K562 (cell line): ENCODE measurements at regions not wholly inside any gene's neighbourhood (a gene's known extent, or its start where the extent isn't known, plus 50 kb on each side); places are given as distances from the start of the nearest gene placed in this dataset.

Experiments
- ATAC-seq: fragments of 200-7000 bp; cut with Tn5 transposase; 3 replicates; pipeline ENCODE4 v1.9.1; 2020; ENCODE audit warnings: moderate library complexity
- BruUV-seq: library from RNA; stranded (reverse); fragments of 400-500 nt; replicated peaks from 2 replicates; lab custom pipeline; 2021; lab: Mats Ljungman, UMichigan
- CTCF ChIA-PET: fragments of 300-600 bp; formaldehyde crosslinking; extraction: SDS; loops from one replicate; lab custom pipeline; 2021; ENCODE audit warnings: low intra/inter-chr PET ratio; lab: Yijun Ruan, JAX
- POLR2A ChIA-PET: fragments of 300-600, 350-650 bp; sonication (Branson Sonifier 250); formaldehyde crosslinking; extraction: SDS; loops from one replicate; lab custom pipeline; 2021; ENCODE audit warnings: antibody characterized with exemption, inconsistent platforms; lab: Yijun Ruan, JAX
- DNase-seq, 4 experiments: peaks; one replicate each; pipeline versions ENCODE4 v3.0.0 to v3.0.0-alpha.2; 2011 to 2018; ENCODE audit warnings: low spot score in 3 of 4, mixed read lengths in 3 of 4; ENCODE audit errors: extremely low read depth in 1 of 4
- FAIRE-seq: peaks from 2 replicates; lab custom pipeline; 2011; peaks lifted over from hg19 to GRCh38; lab: Jason Lieb, UNC
- H2AFZ ChIP-seq: 2 replicates; pipeline ENCODE4 v1.6.0; 2011; ENCODE audit warnings: low read depth, low read length, control low read depth, inconsistent platforms
- H3K27ac ChIP-seq: fragments of 200-600 bp; 3 replicates; pipeline ENCODE4 v1.8.0; 2011; ENCODE audit warnings: low read depth, mild to moderate bottlenecking, control low read depth, inconsistent platforms, low read length, moderate library complexity, mixed read lengths; ENCODE audit errors: extremely low read depth
- H3K27me3 ChIP-seq, 2 experiments: fragments of 300-600 bp in 1 of 2; 2 replicates in 1 of 2; 3 replicates in 1 of 2; pipeline versions ENCODE4 v1.6.0 to v1.8.0; 2011; ENCODE audit warnings: inconsistent platforms in 2 of 2, low read length in 2 of 2, mild to moderate bottlenecking in 1 of 2, mixed read lengths in 1 of 2, moderate library complexity in 1 of 2; ENCODE audit not compliant: control insufficient read depth in 2 of 2, insufficient read depth in 2 of 2
- H3K36me3 ChIP-seq: fragments of 300-600 bp; 3 replicates; pipeline ENCODE4 v1.8.0; 2011; ENCODE audit warnings: mild to moderate bottlenecking, low read length, inconsistent platforms; ENCODE audit not compliant: control insufficient read depth, insufficient read depth
- H3K4me1 ChIP-seq, 2 experiments: fragments of 200-600 bp in 1 of 2; replicated peaks in 1 of 2; 2 replicates in 1 of 2; 3 replicates in 1 of 2; pipeline versions ENCODE4 v1.5.1 to v1.8.0; 2011; ENCODE audit warnings: inconsistent platforms in 2 of 2, low read length in 2 of 2, mild to moderate bottlenecking in 1 of 2, mixed read lengths in 1 of 2, moderate library complexity in 1 of 2; ENCODE audit not compliant: control insufficient read depth in 2 of 2, insufficient read depth in 2 of 2
- H3K4me2 ChIP-seq: 2 replicates; pipeline ENCODE4 v1.6.1; 2011; ENCODE audit warnings: low read length, control low read depth, inconsistent platforms, mixed read lengths; ENCODE audit not compliant: insufficient read depth
- H3K4me3 ChIP-seq: fragments of 200-600 bp; sonication (generic), shearing (Covaris generic); 2 replicates; pipeline ENCODE4 v1.5.1; 2016; ENCODE audit warnings: control low read depth, inconsistent platforms
- H3K79me2 ChIP-seq: fragments of 200-600 bp; 3 replicates; pipeline ENCODE4 v1.8.0; 2011; ENCODE audit warnings: low read length, inconsistent platforms; ENCODE audit not compliant: control insufficient read depth, insufficient read depth
- H3K9ac ChIP-seq, 2 experiments: 2 replicates each; pipeline versions ENCODE4 v1.6.0 to v1.6.1; 2011; ENCODE audit warnings: low read depth in 2 of 2, low read length in 2 of 2, control low read depth in 1 of 2, inconsistent platforms in 1 of 2, mild to moderate bottlenecking in 1 of 2, mixed read lengths in 1 of 2; ENCODE audit not compliant: insufficient read depth in 1 of 2
- H3K9me1 ChIP-seq: one replicate; pipeline ENCODE4 v1.6.0; 2011; ENCODE audit warnings: inconsistent platforms, mild to moderate bottlenecking, low read length, moderate library complexity; ENCODE audit not compliant: control insufficient read depth, insufficient read depth
- H3K9me3 ChIP-seq: replicated peaks from 2 replicates; pipeline ENCODE4 v1.5.1; 2011; ENCODE audit warnings: low read depth, low read length, inconsistent platforms; ENCODE audit not compliant: control insufficient read depth, insufficient read depth
- H4K20me1 ChIP-seq: replicated peaks from 2 replicates; pipeline ENCODE4 v1.6.1; 2011; ENCODE audit warnings: low read length, inconsistent platforms, mixed read lengths; ENCODE audit not compliant: control insufficient read depth, insufficient read depth
- ATF1 ChIP-seq, 2 experiments: fragments of 450-650 bp in 1 of 2; IDR thresholded peaks; 2 replicates each; pipeline ENCODE4 v1.6.1; 2016; ENCODE audit warnings: missing compliant biosample characterization in 1 of 2, missing genetic modification characterization in 1 of 2
- GTF2B ChIP-seq: IDR thresholded peaks from 2 replicates; pipeline ENCODE4 v1.6.1; 2011; ENCODE audit not compliant: insufficient read length; ENCODE audit errors: extremely low read depth
- LARP7 ChIP-seq: fragments of 450-650 bp; IDR thresholded peaks from 2 replicates; pipeline ENCODE4 v1.6.1; 2016
- NEUROD1 ChIP-seq: fragments of 150-350 bp; IDR thresholded peaks from 2 replicates; pipeline ENCODE4 v1.6.1; 2014; ENCODE audit warnings: borderline replicate concordance, low read length, low read depth; ENCODE audit not compliant: partially characterized antibody
- NFATC3 ChIP-seq: fragments of 450-650 bp; IDR thresholded peaks from 2 replicates; pipeline ENCODE4 v1.6.1; 2017; ENCODE audit warnings: mild to moderate bottlenecking
- PATZ1 ChIP-seq: fragments of 250-450 bp; sonication (Bioruptor Pico); IDR thresholded peaks from 2 replicates; pipeline ENCODE4 v1.5.0; 2020; ENCODE audit warnings: mild to moderate bottlenecking, borderline replicate concordance
- XRCC4 ChIP-seq: IDR thresholded peaks from one replicate; pipeline ENCODE4 v1.6.1; 2011; ENCODE audit not compliant: insufficient read depth, insufficient read length; ENCODE audit errors: extremely low read depth
- ZNF444 ChIP-seq: fragments of 250-450 bp; sonication (Bioruptor Pico); IDR thresholded peaks from 2 replicates; pipeline ENCODE4 v1.4.0; 2020; ENCODE audit warnings: mild to moderate bottlenecking, moderate library complexity
- ZNF551 ChIP-seq: fragments of 250-450 bp; sonication (Bioruptor Pico); IDR thresholded peaks from 2 replicates; pipeline ENCODE4 v1.5.0; 2021; ENCODE audit warnings: mild to moderate bottlenecking, moderate library complexity
- ZNF699 ChIP-seq: fragments of 250-450 bp; sonication (Bioruptor Pico); IDR thresholded peaks from 2 replicates; pipeline ENCODE4 v1.8.0; 2021; ENCODE audit warnings: mild to moderate bottlenecking, moderate library complexity; ENCODE audit not compliant: insufficient replicate concordance
- ZNF778 ChIP-seq: fragments of 450-650 bp; formaldehyde crosslinking; IDR thresholded peaks from 2 replicates; pipeline ENCODE4 v1.4.0; 2020; ENCODE audit warnings: mild to moderate bottlenecking, moderate library complexity
- WGBS: fragments of 100-300 bp; shearing (Covaris generic); methylation state at CpG from one replicate; pipeline ENCODE4 v1.1.6; 2016; ENCODE audit warnings: low coverage, mixed read lengths; ENCODE audit not compliant: insufficient coverage; ENCODE audit errors: missing lambda C conversion rate; 5-methylcytosine and 5-hydroxymethylcytosine counted together
- in situ Hi-C: fragments of 300-500 bp; cut with MboI; formaldehyde crosslinking; loops from 4 replicates; pipeline ENCODE4 v1.15.0; 2018; ENCODE audit warnings: inconsistent platforms, mixed read lengths
- intact Hi-C: fragments of 100-400 bp; cut with micrococcal nuclease; formaldehyde crosslinking; loops from 2 replicates; pipeline ENCODE4 v1.14.2; 2022
- TF ChIP-seq, protein P1 (sequence below): fragments of 250-450 bp; sonication (Bioruptor Pico); IDR thresholded peaks from 2 replicates; pipeline ENCODE4 v1.9.0; 2021; ENCODE audit warnings: mild to moderate bottlenecking

- BruUV-seq: no TSS peak
- H3K4me2 ChIP-seq: no peak overlapping the region
- in situ Hi-C loops (no loop called here), intact Hi-C loops (no loop called here)
- ChIA-PET CTCF (no interaction called here), POLR2A (no interaction called here)
- no peak for FAIRE-seq
- no peak overlapping the region for H3K4me3 ChIP-seq
- no peak for DNase-seq
- no peaks in the 10 kb centered on the region; a peak in 1 of 5 replicates for H3K27me3 ChIP-seq
- WGBS: 0% methylated on average over 3 of the region's 3 CpGs
- H3K9ac ChIP-seq: no peak overlapping the region
- H3K4me1 ChIP-seq: no peaks in the 10 kb centered on the region
- H2AFZ ChIP-seq: no peak overlapping the region
- TF ChIP-seq ZNF778 (CRISPR knock-in tag): no peak
- TF ChIP-seq ATF1 (CRISPR knock-in tag; IDR thresholded peaks at IDR 0.05): no peak
- no peak for TF ChIP-seq ATF1 (tag; IDR thresholded peaks at IDR 0.05)
- no peak for TF ChIP-seq LARP7
- no peak for TF ChIP-seq ZNF699 (CRISPR knock-in tag)
- TF ChIP-seq NEUROD1: no peak
- no peak for TF ChIP-seq ZNF444 (CRISPR knock-in tag)
- no peak for TF ChIP-seq NFATC3
- no peak for TF ChIP-seq GTF2B
- TF ChIP-seq PATZ1 (CRISPR knock-in tag): no peak
- TF ChIP-seq ZNF551: no peak
- TF ChIP-seq, protein P1, sequence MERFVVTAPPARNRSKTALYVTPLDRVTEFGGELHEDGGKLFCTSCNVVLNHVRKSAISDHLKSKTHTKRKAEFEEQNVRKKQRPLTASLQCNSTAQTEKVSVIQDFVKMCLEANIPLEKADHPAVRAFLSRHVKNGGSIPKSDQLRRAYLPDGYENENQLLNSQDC (CRISPR knock-in tag): no peak
- no peak for TF ChIP-seq XRCC4
- TF ChIP-seq, all 486 proteins: peak for 0
- H3K79me2 ChIP-seq: no peaks in the 10 kb centered on the region
- no peak for ATAC-seq
- H3K9me1 ChIP-seq: no peaks in the 10 kb centered on the region
- H3K36me3 ChIP-seq: no peaks in the 10 kb centered on the region
- H4K20me1 ChIP-seq: no peaks in the 10 kb centered on the region
- H3K27ac ChIP-seq: no peak overlapping the region
- no peaks in the 10 kb centered on the region for H3K9me3 ChIP-seq
Observed at GRCh38 chr3:187969581-187969950, 184.4 kb upstream of the LPP start.
